Endodermal cell (in vitro differentiated cells): ENCODE measurements at regions not wholly inside any gene's neighbourhood (a gene's known extent, or its start where the extent isn't known, plus 50 kb on each side); places are given as distances from the start of the nearest gene placed in this dataset.

Experiments
- DNase-seq: peaks from one replicate; pipeline ENCODE4 v3.0.0-alpha.2; 2017
- H3K27ac ChIP-seq: 2 replicates; pipeline ENCODE4 v1.5.1; 2013; ENCODE audit warnings: mild to moderate bottlenecking, low read depth, low read length, moderate library complexity
- H3K27me3 ChIP-seq: 2 replicates; pipeline ENCODE4 v1.6.1; 2013; ENCODE audit warnings: mild to moderate bottlenecking, low read length, moderate library complexity; ENCODE audit not compliant: insufficient read depth, control insufficient read depth, poor library complexity, severe bottlenecking
- H3K36me3 ChIP-seq: 2 replicates; pipeline ENCODE4 v1.7.0; 2013; ENCODE audit warnings: mild to moderate bottlenecking, low read length, moderate library complexity; ENCODE audit not compliant: control insufficient read depth, insufficient read depth
- H3K4me1 ChIP-seq: one replicate; pipeline ENCODE4 v1.7.0; 2013; ENCODE audit warnings: low read length; ENCODE audit not compliant: control insufficient read depth, insufficient read depth
- H3K4me3 ChIP-seq: 2 replicates; pipeline ENCODE4 v1.5.1; 2013; ENCODE audit warnings: mild to moderate bottlenecking, low read length, moderate library complexity
- H3K9ac ChIP-seq: 2 replicates; pipeline ENCODE4 v1.6.1; 2013; ENCODE audit warnings: mild to moderate bottlenecking, low read length, moderate library complexity; ENCODE audit not compliant: poor library complexity, severe bottlenecking; ENCODE audit errors: extremely low read depth
- H3K9me3 ChIP-seq: 2 replicates; pipeline ENCODE4 v1.6.1; 2013; ENCODE audit warnings: mild to moderate bottlenecking, low read length, moderate library complexity; ENCODE audit not compliant: control insufficient read depth
- H3K27ac Mint-ChIP-seq: 2 replicates; pipeline ENCODE4 v1.8.0; 2020; ENCODE audit warnings: mixed read lengths
- H3K27me3 Mint-ChIP-seq: 2 replicates; pipeline ENCODE4 v1.8.0; 2021; ENCODE audit warnings: mild to moderate bottlenecking, mixed read lengths; ENCODE audit not compliant: insufficient read depth
- H3K36me3 Mint-ChIP-seq: 2 replicates; pipeline ENCODE4 v1.8.0; 2020; ENCODE audit warnings: low read depth, mixed read lengths
- H3K4me1 Mint-ChIP-seq: 2 replicates; pipeline ENCODE4 v1.8.0; 2020; ENCODE audit warnings: mixed read lengths
- H3K4me3 Mint-ChIP-seq: 2 replicates; pipeline ENCODE4 v1.8.0; 2020; ENCODE audit warnings: mild to moderate bottlenecking, moderate library complexity, mixed read lengths
- H3K9me3 Mint-ChIP-seq: 2 replicates; pipeline ENCODE4 v1.8.0; 2020; ENCODE audit warnings: mild to moderate bottlenecking, mixed read lengths
- CTCF ChIP-seq: fragments of 200-600 bp; sonication (generic); conservative IDR thresholded peaks from 2 replicates; pipeline ENCODE4 v1.5.0; 2021; ENCODE audit warnings: antibody characterized with exemption, mild to moderate bottlenecking
- WGBS, 2 experiments: methylation state at CpG; one replicate each; pipeline versions ENCODE4 v1.1.5 to v1.1.7; 2013; ENCODE audit warnings: missing lambda C conversion rate in 2 of 2, mixed read lengths in 1 of 2; ENCODE audit not compliant: insufficient coverage in 1 of 2, insufficient read length in 1 of 2; 5-methylcytosine and 5-hydroxymethylcytosine counted together

- no peak for TF ChIP-seq CTCF
- H3K9me3 ChIP-seq: no peaks in the 10 kb centered on the region
- no peak for DNase-seq
- 95% methylated on average over 2 of the region's 2 CpGs; no CpG with 5 or more reads in 1 of the 2 experiments for WGBS, 2 experiments
- no peak overlapping the region for H3K27ac ChIP-seq
- Mint-ChIP-seq H3K36me3 (no peaks in the 10 kb centered on the region), H3K27me3 (no peaks in the 10 kb centered on the region), H3K4me1 (no peaks in the 10 kb centered on the region), H3K4me3 (no peak overlapping the region), H3K27ac (no peak overlapping the region), H3K9me3 (no peaks in the 10 kb centered on the region)
- H3K36me3 ChIP-seq: no peaks in the 10 kb centered on the region
- no peak overlapping the region for H3K9ac ChIP-seq
- no peaks in the 10 kb centered on the region for H3K27me3 ChIP-seq
- no peaks in the 10 kb centered on the region for H3K4me1 ChIP-seq
- H3K4me3 ChIP-seq: no peak overlapping the region
These were observed 515.5 kb downstream of the COL12A1 start for GRCh38 chr6:74690365-74690764.

- Histone ChIP-seq H3K27me3 (no peaks in the 10 kb centered on the region), H3K36me3 (no peaks in the 10 kb centered on the region), H3K9ac (no peak overlapping the region), H3K4me1 (no peaks in the 10 kb centered on the region), H3K9me3 (no peaks in the 10 kb centered on the region), H3K27ac (no peak overlapping the region), H3K4me3 (no peak overlapping the region)
- Mint-ChIP-seq H3K27ac (no peak overlapping the region), H3K9me3 (no peaks in the 10 kb centered on the region), H3K4me1 (no peaks in the 10 kb centered on the region), H3K36me3 (no peaks in the 10 kb centered on the region), H3K27me3 (no peaks in the 10 kb centered on the region), H3K4me3 (no peak overlapping the region)
- no peak for TF ChIP-seq CTCF
- no peak for DNase-seq
- 84 to 100% methylated on average over 2 of the region's 2 CpGs for WGBS, 2 experiments
These were observed 516.3 kb downstream of the COL12A1 start for GRCh38 chr6:74689601-74690000.

- WGBS, 2 experiments: 56% methylated on average over 1 of the region's 1 CpG; no CpG with 5 or more reads in 1 of the 2 experiments
- Histone ChIP-seq H3K9ac (no peak overlapping the region), H3K4me1 (no peaks in the 10 kb centered on the region), H3K27me3 (no peaks in the 10 kb centered on the region), H3K36me3 (no peaks in the 10 kb centered on the region), H3K4me3 (no peak overlapping the region), H3K9me3 (no peaks in the 10 kb centered on the region), H3K27ac (no peak overlapping the region)
- H3K4me1 Mint-ChIP-seq: no peaks in the 10 kb centered on the region
- no peaks in the 10 kb centered on the region for H3K36me3 Mint-ChIP-seq
- H3K27me3 Mint-ChIP-seq: no peaks in the 10 kb centered on the region
- TF ChIP-seq CTCF: no peak
- H3K4me3 Mint-ChIP-seq: no peak overlapping the region
- H3K9me3 Mint-ChIP-seq: peaks cover 6% of the 10 kb centered on the region
- no peak for DNase-seq
- H3K27ac Mint-ChIP-seq: no peak overlapping the region
These were observed 528.4 kb downstream of the COL12A1 start for GRCh38 chr6:74677463-74677862.
